ENCODE measurements at regions not wholly inside any gene's neighbourhood (a gene's known extent, or its start where the extent isn't known, plus 50 kb on each side); places are given as distances from the start of the nearest gene placed in this dataset.

DNA sequence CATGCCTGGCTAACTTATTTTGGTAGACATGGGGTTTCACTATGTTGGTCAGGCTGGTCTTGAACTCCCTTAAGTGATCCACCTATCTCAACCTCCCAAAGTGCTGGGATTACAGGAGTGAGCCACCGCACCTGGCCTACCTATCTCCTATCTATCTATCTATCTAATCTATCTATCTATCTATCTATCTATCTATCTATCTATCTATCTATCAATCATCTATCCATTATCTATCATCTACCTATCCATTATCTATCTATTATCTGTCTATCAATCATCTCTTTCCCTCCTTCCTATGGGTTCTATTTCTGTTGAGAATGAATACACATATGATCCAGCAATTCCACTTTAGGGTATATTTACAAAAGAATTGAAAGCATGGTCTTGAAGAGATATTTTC lies 194.2 kb upstream of the ARG1 start:
- TF ChIP-seq POLR2A (IDR thresholded peaks at IDR 0.05) = no peak
- TF ChIP-seq, protein P1, sequence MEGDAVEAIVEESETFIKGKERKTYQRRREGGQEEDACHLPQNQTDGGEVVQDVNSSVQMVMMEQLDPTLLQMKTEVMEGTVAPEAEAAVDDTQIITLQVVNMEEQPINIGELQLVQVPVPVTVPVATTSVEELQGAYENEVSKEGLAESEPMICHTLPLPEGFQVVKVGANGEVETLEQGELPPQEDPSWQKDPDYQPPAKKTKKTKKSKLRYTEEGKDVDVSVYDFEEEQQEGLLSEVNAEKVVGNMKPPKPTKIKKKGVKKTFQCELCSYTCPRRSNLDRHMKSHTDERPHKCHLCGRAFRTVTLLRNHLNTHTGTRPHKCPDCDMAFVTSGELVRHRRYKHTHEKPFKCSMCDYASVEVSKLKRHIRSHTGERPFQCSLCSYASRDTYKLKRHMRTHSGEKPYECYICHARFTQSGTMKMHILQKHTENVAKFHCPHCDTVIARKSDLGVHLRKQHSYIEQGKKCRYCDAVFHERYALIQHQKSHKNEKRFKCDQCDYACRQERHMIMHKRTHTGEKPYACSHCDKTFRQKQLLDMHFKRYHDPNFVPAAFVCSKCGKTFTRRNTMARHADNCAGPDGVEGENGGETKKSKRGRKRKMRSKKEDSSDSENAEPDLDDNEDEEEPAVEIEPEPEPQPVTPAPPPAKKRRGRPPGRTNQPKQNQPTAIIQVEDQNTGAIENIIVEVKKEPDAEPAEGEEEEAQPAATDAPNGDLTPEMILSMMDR (IDR thresholded peaks at IDR 0.05) = no peak

All from ovary (tissue), 3 donors.